Tibial artery (tissue), 4 donors: ENCODE measurements at regions not wholly inside any gene's neighbourhood (a gene's known extent, or its start where the extent isn't known, plus 50 kb on each side); places are given as distances from the start of the nearest gene placed in this dataset.

Experiments used
- DNase-seq, 2 donors: peaks; one replicate each; pipeline ENCODE4 v3.0.0-alpha.2; 2019
- H3K27ac ChIP-seq, 2 donors: fragments of 200-600 bp; sonication (generic) in 1 of 2; 1 replicate in 1 of 2; 2 replicates in 1 of 2; pipeline ENCODE4 v1.5.1; 2018 to 2019; ENCODE audit warnings: mild to moderate bottlenecking in 1 of 2
- H3K27me3 ChIP-seq, 2 donors: fragments of 200-600 bp; sonication (generic) in 1 of 2; one replicate each; pipeline versions ENCODE4 v1.5.1 to v1.6.0; 2016 to 2019
- H3K36me3 ChIP-seq, 3 donors: fragments of 200-600 bp; sonication (generic) in 2 of 3; one replicate each; pipeline ENCODE4 v1.5.1; 2016 to 2019; ENCODE audit warnings: mild to moderate bottlenecking in 2 of 3
- H3K4me1 ChIP-seq, 4 donors: fragments of 200-600 bp; sonication (generic) in 2 of 4; 1 replicate in 3 of 4; 2 replicates in 1 of 4; pipeline ENCODE4 v1.5.1; 2016 to 2019
- H3K4me3 ChIP-seq, 2 donors: fragments of 200-600 bp; sonication (generic) in 1 of 2; 1 replicate in 1 of 2; 2 replicates in 1 of 2; pipeline ENCODE4 v1.5.1; 2018 to 2019; ENCODE audit warnings: mild to moderate bottlenecking in 2 of 2
- H3K9me3 ChIP-seq, 3 donors: fragments of 200-600 bp; sonication (generic) in 1 of 3; one replicate each; pipeline ENCODE4 v1.5.1; 2016 to 2019
- CTCF ChIP-seq, 2 experiments: fragments of 200-600 bp in 1 of 2; fragments of 450-650 bp in 1 of 2; IDR thresholded peaks; one replicate each; pipeline ENCODE4 v1.5.1; 2017 to 2019; ENCODE audit warnings: antibody characterized with exemption in 2 of 2, mild to moderate bottlenecking in 1 of 2, moderate library complexity in 1 of 2
- intact Hi-C: fragments of 100-400 bp; cut with DNase I; formaldehyde crosslinking; loops from one replicate; pipeline ENCODE4 v1.15.0; 2023; ENCODE audit warnings: low total_unique reads

- DNase-seq: no peak
- H3K4me3 ChIP-seq: no peak overlapping the region
- peaks cover 0 to 19% of the 10 kb centered on the region in 2 donors for H3K27me3 ChIP-seq
- intact Hi-C loops: no loop called here
- no peak overlapping the region for H3K27ac ChIP-seq
- no peak for TF ChIP-seq CTCF (IDR thresholded peaks at IDR 0.05)
- H3K4me1 ChIP-seq: no peaks in the 10 kb centered on the region
- no peaks in the 10 kb centered on the region for H3K36me3 ChIP-seq
- H3K9me3 ChIP-seq: peaks cover 0 to 11% (median 0%) of the 10 kb centered on the region in 3 donors
These were observed 1260.3 kb downstream of the BRD1 start for GRCh38 chr22:48567213-48567975.

DNA sequence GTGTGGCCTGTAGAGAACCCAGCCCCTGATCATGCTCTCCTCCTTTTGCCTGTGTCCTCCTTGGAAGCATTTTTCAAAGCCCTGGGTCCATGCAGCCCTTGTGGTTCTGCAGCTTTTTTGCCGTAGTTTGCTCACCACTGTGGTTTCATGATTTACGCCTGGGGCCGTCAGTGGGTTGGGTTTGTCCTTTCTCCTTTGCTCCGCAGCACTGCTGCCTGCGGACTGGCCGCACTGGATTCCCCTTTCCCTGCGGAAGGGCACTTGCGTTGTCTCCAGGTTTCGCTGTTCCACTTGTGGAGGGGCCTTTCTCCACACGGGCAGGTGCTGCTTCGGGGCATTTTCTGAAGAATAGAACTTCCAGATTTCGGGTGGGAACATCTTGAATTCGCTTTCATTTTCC, 1260.9 kb downstream of the BRD1 start:
- DNase-seq: no peak
- H3K9me3 ChIP-seq: peaks cover 0 to 11% (median 0%) of the 10 kb centered on the region in 3 donors
- H3K27ac ChIP-seq: no peak overlapping the region
- H3K4me1 ChIP-seq: no peaks in the 10 kb centered on the region
- H3K4me3 ChIP-seq: no peak overlapping the region
- no peaks in the 10 kb centered on the region for H3K36me3 ChIP-seq
- TF ChIP-seq CTCF (IDR thresholded peaks at IDR 0.05): no peak
- H3K27me3 ChIP-seq: peaks cover 0 to 20% of the 10 kb centered on the region in 2 donors
- intact Hi-C loops: no loop called here

GRCh38 chr22:48565901-48566501, 1261.7 kb downstream of the BRD1 start:
- Histone ChIP-seq H3K27ac (no peak overlapping the region), H3K4me1 (no peaks in the 10 kb centered on the region), H3K9me3 (peaks cover 0 to 11% (median 0%) of the 10 kb centered on the region in 3 donors), H3K4me3 (no peak overlapping the region), H3K27me3 (peaks cover 0 to 20% of the 10 kb centered on the region in 2 donors), H3K36me3 (no peaks in the 10 kb centered on the region)
- no peak for DNase-seq
- intact Hi-C loops: no loop called here
- TF ChIP-seq CTCF (IDR thresholded peaks at IDR 0.05): no peak

DNA sequence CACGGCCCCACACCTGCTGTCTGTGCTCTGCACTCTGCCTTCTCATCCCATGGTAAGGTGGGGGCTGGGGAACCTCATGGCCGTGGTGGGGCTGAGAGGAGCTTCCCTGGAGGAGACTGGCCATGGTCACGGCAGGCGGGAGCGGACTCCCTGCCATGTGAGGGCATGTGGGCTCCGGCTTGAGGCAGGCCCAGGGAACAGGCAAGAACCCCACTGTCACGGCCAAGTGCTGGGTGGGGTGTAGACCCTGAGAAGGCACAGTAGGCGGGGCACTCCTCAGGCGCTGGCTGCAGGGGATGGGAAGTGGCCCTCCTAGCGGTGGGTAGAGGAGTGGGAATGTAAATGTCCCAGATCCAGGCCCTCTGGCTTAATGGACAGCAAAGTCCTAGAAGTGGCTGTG, 1262.7 kb downstream of the BRD1 start:
- no peak overlapping the region for H3K4me3 ChIP-seq
- H3K36me3 ChIP-seq: no peaks in the 10 kb centered on the region
- H3K27me3 ChIP-seq: peaks cover 0 to 20% of the 10 kb centered on the region in 2 donors
- no peak for DNase-seq
- no peak for TF ChIP-seq CTCF (IDR thresholded peaks at IDR 0.05)
- H3K9me3 ChIP-seq: peaks cover 0 to 8% (median 0%) of the 10 kb centered on the region in 3 donors
- intact Hi-C loops: no loop called here
- H3K27ac ChIP-seq: no peak overlapping the region
- H3K4me1 ChIP-seq: no peaks in the 10 kb centered on the region

DNA sequence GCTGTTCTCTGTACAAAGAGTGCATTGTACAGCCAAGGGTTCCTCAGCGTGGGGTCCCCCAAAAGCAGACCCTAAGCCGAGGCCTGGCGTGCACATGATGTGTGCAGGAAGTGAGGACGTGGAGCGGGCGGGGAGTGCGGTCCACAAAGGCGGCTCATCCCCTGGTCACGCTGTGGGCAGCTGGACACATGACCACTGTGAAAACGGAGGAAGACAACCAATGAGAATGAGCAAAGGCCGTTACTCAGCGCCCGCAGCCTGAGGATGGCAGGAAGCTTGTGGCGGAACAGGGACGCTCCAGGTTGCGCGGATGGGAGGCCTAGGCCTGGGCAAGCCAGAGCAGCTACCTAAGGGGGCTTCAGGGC, 1263.7 kb downstream of the BRD1 start:
- Histone ChIP-seq H3K27me3 (peaks cover 0 to 20% of the 10 kb centered on the region in 2 donors), H3K36me3 (no peaks in the 10 kb centered on the region), H3K4me3 (no peak overlapping the region), H3K4me1 (no peaks in the 10 kb centered on the region), H3K27ac (no peak overlapping the region), H3K9me3 (no peaks in the 10 kb centered on the region)
- no peak for DNase-seq
- intact Hi-C loops: no loop called here
- no peak for TF ChIP-seq CTCF (IDR thresholded peaks at IDR 0.05)
